Omental fat pad (tissue), 3 donors: ENCODE measurements at regions not wholly inside any gene's neighbourhood (a gene's known extent, or its start where the extent isn't known, plus 50 kb on each side); places are given as distances from the start of the nearest gene placed in this dataset.

Experiments
- ATAC-seq: fragments of 150-250 bp; one replicate; pipeline ENCODE4 v1.9.1; 2016; ENCODE audit warnings: mild to moderate bottlenecking, moderate library complexity; ENCODE audit not compliant: low FRiP score
- DNase-seq: peaks from one replicate; pipeline ENCODE4 v3.0.0-alpha.2; 2019; ENCODE audit warnings: low spot score
- CTCF ChIP-seq, 3 donors: fragments of 450-650 bp; IDR thresholded peaks; one replicate each; pipeline ENCODE4 v1.5.1; 2016 to 2017; ENCODE audit warnings: antibody characterized with exemption in 3 of 3, mild to moderate bottlenecking in 3 of 3, moderate library complexity in 2 of 3

DNA sequence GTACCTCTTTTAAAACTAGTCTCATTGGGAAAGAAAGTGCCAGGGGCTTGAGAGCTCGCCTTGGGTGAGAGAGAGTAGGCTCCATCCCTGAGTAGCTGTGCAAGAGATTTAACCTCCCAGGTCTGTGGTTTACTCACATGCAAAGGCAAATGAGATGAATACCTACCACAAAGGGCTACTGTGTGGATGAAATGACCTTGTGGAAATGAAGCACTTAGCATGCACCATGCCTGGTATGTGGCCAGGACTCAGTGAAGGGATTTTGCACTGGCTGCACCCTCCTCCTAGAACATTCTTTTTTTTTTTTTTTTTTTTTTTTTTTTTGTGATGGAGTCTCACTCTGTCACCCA is 120.3 kb downstream of the PROX1 start:
- DNase-seq (no peak), ATAC-seq (no peak)
- no peak for TF ChIP-seq CTCF (IDR thresholded peaks at IDR 0.05)

DNA sequence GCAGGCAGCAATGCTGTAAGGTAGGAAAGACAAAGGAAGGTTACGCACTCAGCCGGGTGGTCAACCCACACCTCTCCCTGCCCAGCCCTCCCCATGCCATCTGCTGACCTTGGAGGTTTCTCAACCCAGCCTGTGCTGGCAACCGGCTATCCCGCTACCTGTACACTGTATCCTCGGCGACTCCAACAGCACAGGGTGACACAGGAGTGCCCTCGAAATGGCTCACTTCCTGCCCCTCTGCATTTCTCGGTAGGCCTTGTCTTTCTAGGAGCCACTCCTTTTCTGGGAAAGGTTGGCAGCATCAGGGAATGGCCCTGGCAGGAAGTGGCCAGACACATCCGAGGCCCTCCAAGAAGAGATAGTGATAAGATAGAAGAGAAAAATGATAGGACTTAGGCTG is 124.0 kb downstream of the PROX1 start:
- ATAC-seq = no peak
- DNase-seq = no peak
- TF ChIP-seq CTCF (IDR thresholded peaks at IDR 0.05) = no peak

DNA sequence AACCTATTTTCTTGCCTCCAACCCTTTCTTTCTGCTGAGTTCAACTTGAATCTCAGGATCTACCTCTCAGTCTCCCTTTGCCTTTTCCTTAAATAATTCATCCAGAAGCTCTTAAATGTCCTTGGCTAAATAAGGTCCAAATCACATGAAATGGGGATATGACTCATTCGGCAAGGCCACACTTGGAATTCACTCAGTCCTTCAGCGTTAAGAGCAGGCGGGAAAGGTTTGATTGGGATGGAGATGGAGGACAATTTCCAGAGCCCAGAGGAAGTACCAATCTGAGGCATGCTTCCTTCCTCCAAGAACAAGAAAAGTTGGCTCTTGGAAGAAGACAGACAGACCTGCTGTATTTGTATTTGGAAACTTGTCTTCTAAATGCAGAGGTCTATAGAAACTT is 128.5 kb downstream of the PROX1 start:
- ATAC-seq (no peak), DNase-seq (no peak)
- TF ChIP-seq CTCF (IDR thresholded peaks at IDR 0.05) = no peak

DNA sequence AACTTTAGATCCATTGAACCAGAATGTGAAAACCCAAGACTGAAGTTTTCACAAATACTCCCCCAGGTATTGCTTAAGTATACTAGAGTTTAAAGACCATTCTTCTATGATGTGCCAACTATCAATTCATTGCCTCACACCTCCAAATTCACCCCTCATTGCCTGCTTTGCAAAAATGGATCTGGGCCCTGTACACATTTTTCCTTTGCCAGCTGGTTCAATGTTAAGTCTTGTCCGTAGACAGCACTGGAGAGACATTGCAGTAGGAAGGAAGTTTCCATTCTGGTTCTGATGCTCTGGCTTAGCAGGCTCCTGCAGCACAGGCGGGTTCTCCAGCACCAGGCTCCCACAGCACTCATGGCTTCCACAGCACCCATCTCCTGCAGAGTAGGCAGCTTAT is 130.0 kb downstream of the PROX1 start:
- no peak for DNase-seq
- TF ChIP-seq CTCF (IDR thresholded peaks at IDR 0.05) = no peak
- no peak for ATAC-seq

DNA sequence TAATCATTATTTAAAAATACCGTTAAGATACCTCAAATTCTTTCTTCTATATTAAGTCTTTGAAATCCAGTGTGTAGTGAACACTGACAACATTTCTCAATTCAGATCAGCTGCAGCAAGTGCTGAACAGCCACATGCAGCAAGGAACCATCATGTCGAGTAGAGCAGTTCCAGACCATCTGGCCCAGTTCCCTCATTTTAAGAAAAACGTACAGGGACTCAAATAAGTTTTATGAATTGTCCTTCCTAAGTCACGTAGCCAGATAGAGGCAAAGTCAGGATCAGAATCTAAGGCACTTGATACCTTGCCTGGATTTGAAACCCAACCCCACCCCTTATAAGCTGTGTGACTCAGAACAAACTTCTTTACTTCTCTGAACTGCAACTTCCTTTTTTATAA is 132.4 kb downstream of the PROX1 start:
- no peak for TF ChIP-seq CTCF (IDR thresholded peaks at IDR 0.05)
- ATAC-seq (no peak), DNase-seq (no peak)

DNA sequence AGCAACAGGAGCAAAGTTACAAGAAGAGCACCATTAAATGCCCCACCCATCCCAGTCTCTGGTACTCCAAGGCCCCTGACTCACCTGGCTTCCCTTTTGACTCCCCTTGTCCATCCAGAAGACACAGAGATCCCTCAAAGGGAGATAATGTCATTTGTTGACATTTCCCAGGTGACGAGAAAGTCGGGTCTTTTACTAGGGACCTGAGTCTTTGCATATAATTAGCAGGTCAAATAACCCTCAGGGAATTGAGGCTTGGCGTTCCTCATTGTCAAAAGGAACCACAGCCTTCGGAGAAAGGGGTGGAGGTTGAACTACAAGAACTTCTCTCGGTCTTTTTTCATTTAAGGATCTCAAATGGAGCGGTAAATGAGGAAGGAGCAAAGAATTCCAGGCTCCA is 133.2 kb downstream of the PROX1 start:
- no peak for ATAC-seq
- no peak for TF ChIP-seq CTCF (IDR thresholded peaks at IDR 0.05)
- no peak for DNase-seq

GRCh38 chr1:214122110-214122509 is 134.3 kb downstream of the PROX1 start:
- ATAC-seq (no peak), DNase-seq (no peak)
- no peak for TF ChIP-seq CTCF (IDR thresholded peaks at IDR 0.05)
